Psoas muscle (tissue), 7 donors: ENCODE measurements at regions not wholly inside any gene's neighbourhood (a gene's known extent, or its start where the extent isn't known, plus 50 kb on each side); places are given as distances from the start of the nearest gene placed in this dataset.

Experiments
- ATAC-seq, 4 donors: fragments of 200-7000 bp; cut with Tn5 transposase; one replicate each; pipeline ENCODE4 v1.9.1; 2020; ENCODE audit warnings: moderate library complexity in 3 of 4, mild to moderate bottlenecking in 2 of 4
- DNase-seq, 2 donors: peaks; one replicate each; pipeline ENCODE4 v3.0.0-alpha.2; 2020
- H3K27ac ChIP-seq: fragments of 200-600 bp; one replicate; pipeline ENCODE4 v1.8.0; 2022
- H3K27me3 ChIP-seq, 3 donors: fragments of 200-600 bp in 1 of 3; one replicate each; pipeline versions ENCODE4 v1.6.1 to v1.8.0; 2013 to 2022; ENCODE audit warnings: low read length in 2 of 3, mild to moderate bottlenecking in 2 of 3, moderate library complexity in 1 of 3; ENCODE audit not compliant: insufficient read depth in 3 of 3
- H3K36me3 ChIP-seq, 2 donors: fragments of 200-600 bp in 1 of 2; one replicate each; pipeline versions ENCODE4 v1.6.1 to v1.8.0; 2013 to 2022; ENCODE audit warnings: low read depth in 1 of 2, mild to moderate bottlenecking in 1 of 2, moderate library complexity in 1 of 2; ENCODE audit not compliant: insufficient read depth in 1 of 2
- H3K4me1 ChIP-seq: fragments of 200-600 bp; one replicate; pipeline ENCODE4 v1.8.0; 2022
- H3K4me3 ChIP-seq: fragments of 200-600 bp; one replicate; pipeline ENCODE4 v1.8.0; 2022; ENCODE audit warnings: mild to moderate bottlenecking
- H3K9me3 ChIP-seq: fragments of 200-600 bp; one replicate; pipeline ENCODE4 v1.8.0; 2022
- CTCF ChIP-seq: fragments of 200-600 bp; IDR thresholded peaks from one replicate; pipeline ENCODE4 v1.8.0; 2022; ENCODE audit warnings: antibody characterized with exemption
- whole genome bisulfite sequencing, 3 donors: extraction: QIAGEN DNeasy Blood & Tissue Kit; methylation state at CpG; one replicate each; pipeline versions ENCODE4 v1.1.6 to v1.1.7; 2013; 5-methylcytosine and 5-hydroxymethylcytosine counted together
- intact Hi-C, 2 donors: fragments of 100-400 bp; cut with DNase I; formaldehyde crosslinking; loops; one replicate each; pipeline versions ENCODE4 v1.11.0 to v1.14.2; 2022
- donor health status: healthy with polysubstance abuse.
- donor health status: DM: no; HTN: no; CAD: no; lungs with moderate emphysema.
- donor health status: Bipolar disorder and iron deficiency.
- donor health status: healthy.
- donor health status: DM: yes; HTN: yes; CAD: no.
- donor health status: DM: no; HTN: no; CAD: no.
- donor health status: DM: yes; HTN: yes; CAD: no.

GRCh38 chr10:130799532-130799931 is 512.0 kb downstream of the TCERG1L start:
- H3K27ac ChIP-seq: no peak overlapping the region
- no peak overlapping the region for H3K4me3 ChIP-seq
- WGBS, 3 donors: 74 to 79% (median 77%) methylated on average over 6 of the region's 6 CpGs
- H3K4me1 ChIP-seq: no peaks in the 10 kb centered on the region
- intact Hi-C loops: no loop called here
- H3K9me3 ChIP-seq: no peaks in the 10 kb centered on the region
- no peaks in the 10 kb centered on the region for H3K27me3 ChIP-seq
- no peak for TF ChIP-seq CTCF
- ATAC-seq (no peak), DNase-seq (no peak)
- H3K36me3 ChIP-seq: no peaks in the 10 kb centered on the region

DNA sequence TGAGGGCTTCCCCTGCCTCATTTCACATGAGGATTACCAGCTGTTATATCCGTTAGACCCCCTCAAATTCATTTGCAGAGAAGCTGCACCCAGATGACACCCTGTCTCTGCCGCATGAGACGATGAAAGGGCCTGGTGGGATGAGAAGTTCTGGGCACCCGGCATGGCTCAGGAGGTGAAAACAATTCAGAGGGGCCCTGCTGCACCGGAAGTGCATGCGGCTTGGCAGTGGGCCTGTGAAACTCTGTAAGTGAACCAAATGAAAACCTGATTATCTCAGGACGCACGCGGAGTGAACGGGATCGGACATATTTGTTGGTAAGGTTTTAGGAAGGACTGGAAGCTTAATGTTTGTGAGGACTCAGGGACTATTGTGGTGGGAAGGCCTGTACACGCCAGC is 511.2 kb downstream of the TCERG1L start:
- ATAC-seq (no peak), DNase-seq (no peak)
- no peak overlapping the region for H3K4me3 ChIP-seq
- H3K27me3 ChIP-seq: no peaks in the 10 kb centered on the region
- no peak overlapping the region for H3K27ac ChIP-seq
- intact Hi-C loops: no loop called here
- H3K4me1 ChIP-seq: no peaks in the 10 kb centered on the region
- 81 to 86% (median 85%) methylated on average over 12 of the region's 12 CpGs for WGBS, 3 donors
- no peak for TF ChIP-seq CTCF
- no peaks in the 10 kb centered on the region for H3K9me3 ChIP-seq
- H3K36me3 ChIP-seq: no peaks in the 10 kb centered on the region

DNA sequence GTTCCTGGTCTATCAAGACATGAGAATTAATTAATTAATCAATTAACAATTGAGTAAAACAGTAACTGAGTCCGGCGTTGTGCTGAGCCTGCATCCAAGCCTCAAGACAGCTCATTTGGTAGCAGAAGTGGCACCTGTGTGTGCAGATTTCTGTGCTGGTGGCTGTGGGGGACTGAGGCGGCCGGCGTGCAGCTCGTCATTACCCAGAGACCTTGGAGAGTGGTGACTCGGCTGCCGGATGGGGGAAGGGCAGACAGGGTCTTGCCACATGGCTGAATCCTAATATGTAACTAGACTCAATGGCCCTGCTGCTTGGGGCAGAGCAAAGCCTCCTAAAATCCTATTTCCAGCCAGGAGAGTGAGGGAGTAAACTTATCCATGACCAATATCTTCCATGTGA is 510.2 kb downstream of the TCERG1L start:
- no peaks in the 10 kb centered on the region for H3K4me1 ChIP-seq
- DNase-seq (no peak), ATAC-seq (no peak)
- TF ChIP-seq CTCF: no peak
- no peaks in the 10 kb centered on the region for H3K9me3 ChIP-seq
- 58 to 67% (median 62%) methylated on average over 8 of the region's 8 CpGs for WGBS, 3 donors
- no peak overlapping the region for H3K27ac ChIP-seq
- no peaks in the 10 kb centered on the region for H3K36me3 ChIP-seq
- intact Hi-C loops: no loop called here
- H3K27me3 ChIP-seq: no peaks in the 10 kb centered on the region
- no peak overlapping the region for H3K4me3 ChIP-seq

- intact Hi-C loops: no loop called here
- no peaks in the 10 kb centered on the region for H3K36me3 ChIP-seq
- ATAC-seq (no peak), DNase-seq (no peak)
- no peaks in the 10 kb centered on the region for H3K27me3 ChIP-seq
- H3K9me3 ChIP-seq: no peaks in the 10 kb centered on the region
- H3K4me1 ChIP-seq: no peaks in the 10 kb centered on the region
- H3K27ac ChIP-seq: no peak overlapping the region
- 86 to 89% (median 87%) methylated on average over 19 of the region's 19 CpGs for WGBS, 3 donors
- no peak for TF ChIP-seq CTCF
- H3K4me3 ChIP-seq: no peak overlapping the region
These were observed 509.7 kb downstream of the TCERG1L start for GRCh38 chr10:130801784-130802183.

DNA sequence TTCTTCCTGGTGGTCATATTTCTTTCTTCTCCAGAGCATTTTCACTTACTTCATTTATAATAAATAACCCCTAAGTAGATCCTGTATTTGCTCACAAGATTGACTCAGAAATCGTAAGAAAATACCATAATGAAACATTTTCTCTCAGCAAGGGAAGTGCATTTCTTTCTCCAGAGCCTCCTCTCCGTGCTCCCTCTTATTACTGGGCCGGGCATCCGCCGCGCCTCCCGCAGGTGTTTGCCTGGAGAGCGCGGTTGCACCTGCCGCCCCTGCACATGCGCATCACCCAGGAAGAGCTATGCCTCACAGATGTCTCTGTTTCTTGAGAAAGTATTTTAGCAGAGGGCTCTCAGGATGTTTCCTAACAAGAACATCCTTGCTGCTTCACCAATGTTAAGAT is 509.2 kb downstream of the TCERG1L start:
- 87 to 90% (median 87%) methylated on average over 11 of the region's 11 CpGs for WGBS, 3 donors
- Histone ChIP-seq H3K27me3 (no peaks in the 10 kb centered on the region), H3K4me3 (no peak overlapping the region), H3K4me1 (no peaks in the 10 kb centered on the region), H3K36me3 (no peaks in the 10 kb centered on the region), H3K27ac (no peak overlapping the region), H3K9me3 (no peaks in the 10 kb centered on the region)
- ATAC-seq: no peak
- no peak for DNase-seq
- intact Hi-C loops: no loop called here
- no peak for TF ChIP-seq CTCF
